GM18861 (cell line): ENCODE measurements at regions not wholly inside any gene's neighbourhood (a gene's known extent, or its start where the extent isn't known, plus 50 kb on each side); places are given as distances from the start of the nearest gene placed in this dataset.
"Not testable (repeated sequence)": the region's sequence is repeated elsewhere in the genome, so short reads cannot be mapped to it uniquely, and the experiment has no call there.

Source experiments
- ATAC-seq: cut with Tn5 transposase; IDR thresholded peaks from one replicate; pipeline ENCODE4 v1.9.1; 2021; ENCODE audit not compliant: unreplicated experiment

DNA sequence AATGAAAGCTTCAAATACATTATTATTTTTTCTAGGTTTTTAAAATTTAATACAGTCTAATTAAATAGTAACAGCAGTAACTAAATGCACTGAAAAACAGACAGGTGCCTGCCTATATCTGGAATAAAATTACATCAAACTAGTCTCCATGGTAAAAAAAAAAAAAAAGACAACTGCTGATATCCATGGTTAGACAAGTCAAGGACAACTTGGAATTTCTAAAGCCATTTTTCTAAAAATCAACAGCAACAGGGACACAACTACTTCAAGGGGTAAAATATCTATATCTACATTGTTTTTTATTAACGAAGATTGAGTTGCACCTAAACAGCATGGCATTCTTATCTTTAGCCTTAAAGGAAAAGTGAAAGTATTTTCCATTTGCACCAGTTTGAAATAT lies 74.7 kb upstream of the VPREB1 start:
- ATAC-seq: no peak

DNA sequence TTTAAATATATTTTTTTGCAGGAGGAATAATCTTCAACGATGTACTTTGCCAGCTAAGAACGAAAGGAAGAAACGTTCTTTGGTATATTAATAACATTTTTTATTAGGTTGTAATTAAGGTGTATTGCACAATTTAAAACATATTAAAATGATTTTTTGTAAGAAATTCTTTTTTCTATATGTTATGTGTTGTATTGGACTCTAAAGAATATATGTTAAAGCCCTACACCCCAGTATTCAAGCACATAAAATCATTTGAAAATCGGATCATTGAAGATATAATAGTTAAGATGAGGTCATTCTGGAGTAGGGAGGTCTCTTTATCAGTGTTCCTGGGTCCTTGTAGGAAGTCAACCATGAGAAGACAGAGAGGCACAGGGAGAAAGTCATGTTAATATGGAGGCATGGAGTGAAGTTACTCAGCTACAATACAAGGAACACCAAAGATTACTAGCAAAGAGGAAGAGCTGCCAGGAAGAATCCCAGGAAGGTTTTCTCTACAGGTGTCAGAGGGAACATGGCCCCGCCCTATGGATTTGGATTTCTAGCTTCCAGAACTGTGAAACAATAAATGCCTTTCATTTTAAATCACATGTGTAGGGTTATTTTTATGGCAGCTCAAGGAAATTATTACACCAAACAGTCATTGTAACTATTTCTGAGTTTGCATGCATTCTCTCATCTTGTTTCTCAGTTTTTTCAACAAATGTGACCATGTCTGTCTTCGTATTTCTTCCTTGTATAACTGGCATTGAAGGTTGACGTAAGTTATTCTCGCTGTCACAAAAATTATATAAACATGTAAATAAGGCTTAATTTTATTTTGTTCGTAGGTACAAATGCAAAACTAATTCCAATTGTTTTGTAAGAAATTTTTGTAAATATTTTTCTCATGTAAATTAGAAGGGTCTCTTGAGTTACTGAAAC lies 75.4 kb upstream of the VPREB1 start:
- ATAC-seq: no peak

DNA sequence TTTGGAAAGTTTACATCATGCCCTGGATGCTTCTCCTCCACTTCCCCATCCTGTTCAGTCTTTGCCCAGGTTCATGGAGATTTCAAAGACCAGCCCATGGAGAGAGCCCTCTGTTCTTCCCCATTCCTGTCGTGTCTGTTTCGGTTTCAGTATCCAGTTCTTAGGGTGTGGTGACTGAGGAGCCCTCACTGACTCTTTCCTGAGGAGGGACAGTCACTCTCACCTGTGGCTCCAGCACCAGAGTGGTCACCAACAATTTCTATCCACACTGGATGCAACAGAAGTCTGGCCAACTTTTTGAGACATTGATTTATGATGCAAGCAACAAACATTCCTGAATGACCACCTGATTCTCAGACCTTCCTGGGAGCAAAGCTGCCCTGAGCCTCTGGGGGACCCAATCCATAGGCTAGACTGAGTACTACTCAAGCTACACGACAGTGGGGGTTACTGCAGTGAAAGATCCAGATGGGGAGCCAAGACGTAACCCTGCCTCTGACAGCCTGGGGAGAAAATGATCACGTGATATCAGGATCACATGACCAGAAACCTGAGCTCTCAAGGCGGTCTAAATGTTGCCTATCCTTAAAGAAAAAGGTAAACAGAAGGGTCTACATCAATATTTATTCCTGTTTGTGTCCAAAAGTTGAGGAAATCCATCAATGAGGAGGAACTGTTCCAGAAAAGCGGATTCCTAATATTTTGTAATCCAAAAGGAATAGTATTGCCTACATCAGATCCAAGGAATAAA lies 76.2 kb upstream of the VPREB1 start:
- no peak for ATAC-seq

DNA sequence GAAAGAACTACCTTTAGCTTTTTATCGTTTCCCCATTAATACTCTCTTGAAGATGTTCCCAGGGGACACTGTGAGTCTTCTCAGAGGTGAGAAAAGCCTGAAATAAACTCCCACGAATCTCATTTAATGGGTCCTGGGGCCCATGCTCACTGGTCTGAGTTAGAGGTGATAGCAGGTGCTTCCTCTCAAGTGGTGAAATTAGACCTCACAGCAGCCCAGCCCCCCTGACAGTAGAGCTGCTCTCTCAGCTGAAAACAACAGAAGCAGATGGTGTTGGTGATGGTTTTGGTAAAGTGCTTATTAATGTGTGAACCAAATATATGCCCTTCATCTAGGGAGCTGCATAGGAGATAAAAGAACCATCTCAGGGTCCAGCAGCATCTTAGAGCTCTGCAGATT lies 76.8 kb upstream of the VPREB1 start:
- peak; percentile 62 for ATAC-seq

DNA sequence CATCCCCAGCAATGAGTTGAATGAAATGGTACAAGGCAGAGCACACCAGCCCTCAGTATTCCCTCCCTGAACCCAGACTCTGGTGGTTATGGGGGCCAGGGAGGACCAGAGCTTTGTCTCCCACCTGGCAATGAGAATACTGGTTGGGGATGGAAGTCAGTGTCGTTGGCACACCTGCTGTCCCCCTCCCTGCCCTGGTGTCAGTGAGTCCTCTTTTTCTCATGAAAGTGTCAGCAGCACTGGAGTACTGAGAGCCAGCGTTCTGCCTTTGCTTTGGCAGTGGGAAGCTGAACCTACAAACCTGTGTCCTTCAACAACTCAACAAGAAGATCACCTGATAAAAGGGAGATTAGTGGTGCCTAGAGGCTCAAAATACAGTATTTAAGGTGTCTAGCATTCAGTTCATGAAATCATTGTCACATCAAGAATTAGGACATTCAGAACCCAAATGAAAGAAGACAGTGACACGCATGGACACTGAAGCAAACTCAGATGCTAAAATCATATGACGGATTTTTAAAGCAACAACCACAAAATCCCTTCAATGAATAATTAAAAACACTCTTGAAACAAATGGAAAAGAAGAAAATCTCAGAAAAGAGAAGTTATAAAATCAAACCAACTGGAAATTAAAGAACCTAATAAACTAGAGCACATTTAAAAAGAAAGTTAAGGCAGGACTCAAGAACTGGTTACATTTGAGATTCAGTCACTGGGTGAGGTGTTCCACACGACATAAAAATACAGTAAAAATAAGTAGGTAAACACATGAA lies 77.5 kb upstream of the VPREB1 start:
- peak; percentile 11 for ATAC-seq

DNA sequence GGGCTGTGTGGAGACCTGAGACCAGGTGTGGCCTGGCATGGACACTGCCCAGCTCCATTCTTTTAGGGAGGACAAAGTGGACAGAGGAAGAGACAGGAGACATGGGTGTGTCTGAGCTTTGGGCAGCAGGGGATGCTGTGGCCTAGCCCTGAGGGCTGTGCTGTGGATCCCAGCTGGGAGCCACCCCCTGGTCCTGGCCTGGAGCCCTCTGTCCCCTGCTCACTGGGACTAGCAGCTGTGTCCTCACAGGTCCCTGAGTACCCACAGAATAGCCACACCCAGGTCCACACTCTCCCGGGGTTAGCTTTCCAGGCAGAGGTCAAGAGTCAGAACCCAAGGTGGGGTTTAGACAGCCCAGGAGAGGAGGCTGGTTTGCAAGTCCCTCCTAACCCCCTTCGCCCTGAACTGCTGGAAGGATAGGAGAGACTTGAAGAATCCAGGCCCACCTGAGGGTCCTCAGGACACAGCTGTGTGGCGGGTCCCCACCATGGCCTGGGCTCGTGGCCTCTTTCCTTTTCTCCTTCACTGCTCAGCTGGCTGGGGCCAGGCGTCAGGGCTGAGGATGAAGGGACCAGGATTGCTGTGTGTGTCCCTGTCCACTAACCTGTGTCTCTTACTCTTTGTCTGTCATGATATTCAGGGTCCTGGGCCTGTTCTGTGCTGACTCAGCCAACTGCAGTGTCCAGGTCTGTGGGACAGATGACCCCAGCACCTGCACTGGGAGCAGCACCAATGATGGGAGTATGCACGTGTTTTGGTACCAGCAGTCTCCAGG lies 78.5 kb upstream of the VPREB1 start:
- ATAC-seq: no peak

DNA sequence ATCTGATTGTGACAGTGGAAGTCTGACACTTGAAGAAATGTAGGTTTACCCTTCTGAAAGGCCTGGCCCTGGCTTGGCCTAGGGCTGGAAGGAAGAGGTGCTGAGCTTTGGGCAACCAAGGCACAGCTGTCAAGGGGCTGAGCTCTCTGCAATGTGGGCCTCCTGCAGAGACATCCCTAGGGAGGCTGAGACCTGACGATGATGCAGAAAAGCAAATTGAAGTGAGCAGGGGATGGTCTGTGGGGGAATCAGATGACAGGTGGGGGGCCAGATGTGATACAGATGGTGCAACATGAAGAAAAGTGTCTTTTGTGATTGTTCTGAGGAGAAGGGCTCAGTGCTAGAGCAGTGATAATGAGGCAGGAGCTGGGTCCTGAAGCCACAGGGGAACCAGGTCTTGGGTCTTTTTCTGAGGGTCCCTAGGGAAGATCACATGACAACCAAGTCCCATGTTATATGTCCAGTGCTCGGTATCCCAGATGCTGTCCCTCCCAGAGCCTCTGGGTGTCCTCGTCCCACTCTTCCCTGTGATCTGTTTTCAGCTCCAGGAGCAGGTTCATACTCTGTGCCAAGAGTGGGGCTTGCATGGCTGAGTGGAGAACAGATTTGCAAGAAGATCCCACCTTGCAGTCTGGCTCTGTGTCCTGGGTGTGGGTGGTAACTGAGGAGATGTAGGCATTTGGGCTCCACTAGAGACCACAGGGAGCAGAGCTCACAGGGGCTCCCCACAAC lies 79.9 kb upstream of the VPREB1 start:
- no peak for ATAC-seq

- no peak for ATAC-seq
Measured at GRCh38 chr22:22161924-22162851, 82.4 kb upstream of the VPREB1 start.

DNA sequence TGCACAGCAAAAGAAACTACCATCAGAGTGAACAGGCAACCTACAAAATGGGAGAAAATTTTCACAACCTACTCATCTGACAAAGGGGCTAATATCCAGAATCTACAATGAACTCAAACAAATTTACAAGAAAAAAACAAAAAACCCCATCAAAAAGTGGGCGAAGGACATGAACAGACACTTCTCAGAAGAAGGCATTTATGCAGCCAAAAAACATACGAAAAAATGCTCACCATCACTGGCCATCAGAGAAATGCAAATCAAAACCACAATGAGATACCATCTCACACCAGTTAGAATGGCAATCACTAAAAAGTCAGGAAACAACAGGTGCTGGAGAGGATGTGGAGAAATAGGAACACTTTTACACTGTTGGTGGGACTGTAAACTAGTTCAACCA lies 83.8 kb upstream of the VPREB1 start:
- not testable (repeated sequence) for ATAC-seq

- ATAC-seq: no peak
Measured at GRCh38 chr22:22159384-22159783, 85.2 kb upstream of the VPREB1 start.

- no peak for ATAC-seq
Measured at GRCh38 chr22:22158965-22159364, 85.6 kb upstream of the VPREB1 start.

DNA sequence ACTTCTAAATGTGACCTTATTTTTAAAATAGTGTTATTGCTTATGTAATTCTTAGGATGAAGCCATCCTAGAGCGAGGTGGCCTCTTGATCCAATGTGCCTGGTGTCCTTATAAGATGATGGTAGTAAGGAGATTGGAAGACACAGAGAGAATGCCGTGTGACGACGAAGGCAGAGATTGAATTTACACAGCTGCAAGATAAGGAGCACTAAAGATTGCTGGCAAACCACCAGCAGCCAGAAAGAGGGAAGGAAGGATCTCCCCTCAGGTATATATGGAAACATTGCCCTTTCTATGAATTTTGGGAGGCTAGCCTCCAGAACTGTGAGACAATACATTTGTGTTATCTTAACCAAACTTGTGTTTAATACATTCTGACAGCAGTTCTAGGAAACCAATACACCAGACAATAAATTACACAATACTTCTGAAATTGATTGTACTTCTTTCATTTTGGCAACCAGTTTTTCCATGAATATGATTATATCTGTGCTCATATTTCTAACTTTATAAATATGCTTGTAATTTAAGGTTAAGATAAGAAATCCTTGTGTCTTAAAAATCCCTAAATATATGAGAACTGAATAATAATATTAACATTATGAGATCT lies 86.3 kb upstream of the VPREB1 start:
- no peak for ATAC-seq

- ATAC-seq: no peak
Measured at GRCh38 chr22:22157348-22157725, 87.2 kb upstream of the VPREB1 start.

- ATAC-seq: no peak
Measured at GRCh38 chr22:22156716-22157347, 87.8 kb upstream of the VPREB1 start.

- ATAC-seq: no peak
Measured at GRCh38 chr22:22156348-22156715, 88.3 kb upstream of the VPREB1 start.

- no peak for ATAC-seq
Measured at GRCh38 chr22:22155607-22156006, 89.0 kb upstream of the VPREB1 start.

DNA sequence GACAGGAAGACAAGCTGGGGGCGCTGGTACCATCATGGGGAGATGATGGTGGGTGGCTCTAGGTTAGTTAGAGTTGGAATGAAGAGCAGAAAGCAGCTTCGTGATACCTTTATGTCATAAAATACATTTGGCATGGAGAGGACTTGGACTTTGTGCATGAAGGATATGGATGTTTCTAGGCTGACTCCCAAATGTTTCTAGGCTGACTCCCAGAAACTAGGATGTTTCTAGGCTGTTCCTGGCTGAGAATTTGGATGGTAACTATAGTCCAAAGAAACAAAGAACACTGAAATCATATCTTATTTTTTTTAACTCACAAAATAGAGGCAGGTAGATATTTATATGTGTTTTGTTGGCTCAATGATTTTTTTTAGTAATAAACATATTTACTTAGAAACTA lies 89.4 kb upstream of the VPREB1 start:
- no peak for ATAC-seq

- ATAC-seq: no peak
Measured at GRCh38 chr22:22154040-22154439, 90.5 kb upstream of the VPREB1 start.
